ENCODE measurements at regions not wholly inside any gene's neighbourhood (a gene's known extent, or its start where the extent isn't known, plus 50 kb on each side); places are given as distances from the start of the nearest gene placed in this dataset.

- TF ChIP-seq CTCF (IDR thresholded peaks at IDR 0.05; ENCODE audit: low read length, missing control alignments), result no peak
- no peak for DNase-seq (ENCODE audit: low read depth)
- H3K4me3 ChIP-seq (replicated peaks; ENCODE audit: low read depth, low read length), result no peak overlapping the region
Observed at GRCh38 chr2:56030062-56030461, 106.5 kb upstream of the EFEMP1 start.

DNA sequence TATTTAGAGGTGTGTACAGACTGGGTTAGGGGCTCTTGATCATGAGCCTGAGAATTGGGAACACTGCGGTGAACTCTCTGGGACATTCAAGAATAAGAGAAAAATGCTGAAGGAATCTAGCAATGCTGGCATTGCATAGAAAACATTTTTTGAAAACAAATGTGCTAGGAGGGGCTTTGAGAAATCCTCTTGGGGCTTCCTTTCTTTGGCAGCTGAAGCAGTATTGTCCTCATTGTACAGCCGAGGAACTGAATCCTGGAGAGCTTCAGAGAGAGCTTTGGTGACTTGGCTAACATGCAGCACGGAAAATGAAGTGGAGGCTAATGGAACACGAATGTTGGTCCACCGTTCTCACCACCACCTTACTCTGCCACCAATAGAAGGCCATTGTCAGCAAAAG lies 107.3 kb upstream of the EFEMP1 start:
- TF ChIP-seq CTCF (IDR thresholded peaks at IDR 0.05; ENCODE audit: low read length, missing control alignments), result no peak
- H3K4me3 ChIP-seq (replicated peaks; ENCODE audit: low read depth, low read length), result no peak overlapping the region
- DNase-seq (ENCODE audit: low read depth), result no peak

DNA sequence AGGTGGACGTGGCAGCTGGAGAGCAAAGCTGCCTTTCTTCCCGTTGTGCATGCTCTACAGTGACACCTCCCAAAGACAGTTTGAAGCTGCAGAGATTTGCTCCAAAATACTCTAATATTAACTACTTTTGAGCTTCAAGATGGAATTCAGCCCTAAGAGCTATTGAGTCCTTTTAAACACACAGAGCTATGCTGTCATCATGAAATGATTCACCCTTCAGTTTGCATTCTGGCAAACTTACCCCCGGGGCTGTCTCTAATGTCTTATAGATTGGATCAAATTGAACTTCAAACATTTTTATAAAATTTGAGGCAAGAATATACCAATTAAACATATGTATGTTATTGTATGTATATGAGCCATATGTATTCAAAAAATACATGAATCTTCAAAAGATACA lies 110.7 kb upstream of the EFEMP1 start:
- no peak for DNase-seq (ENCODE audit: low read depth)
- no peak overlapping the region for H3K4me3 ChIP-seq (replicated peaks; ENCODE audit: low read depth, low read length)
- TF ChIP-seq CTCF (IDR thresholded peaks at IDR 0.05; ENCODE audit: low read length, missing control alignments), result no peak

GRCh38 chr2:56040189-56040588 lies 116.6 kb upstream of the EFEMP1 start:
- no peak for DNase-seq (ENCODE audit: low read depth)
- no peak for TF ChIP-seq CTCF (IDR thresholded peaks at IDR 0.05; ENCODE audit: low read length, missing control alignments)
- no peak overlapping the region for H3K4me3 ChIP-seq (replicated peaks; ENCODE audit: low read depth, low read length)

DNA sequence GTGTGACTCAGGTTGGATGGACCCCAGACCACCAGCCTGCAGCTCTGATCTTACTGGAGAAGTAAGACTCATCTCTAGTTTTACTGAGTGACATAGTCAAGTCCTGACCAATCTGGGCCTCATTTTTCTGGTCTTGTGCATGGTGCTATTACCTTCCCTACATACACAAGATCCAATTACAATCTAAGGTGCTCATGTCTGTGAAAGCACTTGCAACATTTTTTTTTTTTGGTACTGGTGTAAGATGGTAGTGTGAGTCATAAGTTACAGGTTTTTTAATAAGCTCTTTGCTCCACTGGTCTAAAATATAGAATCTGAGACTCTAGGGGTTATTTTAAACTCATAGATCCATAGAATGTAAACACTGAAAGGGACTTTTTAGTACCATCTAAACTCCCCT lies 117.3 kb upstream of the EFEMP1 start:
- H3K4me3 ChIP-seq (replicated peaks; ENCODE audit: low read depth, low read length), result no peak overlapping the region
- TF ChIP-seq CTCF (IDR thresholded peaks at IDR 0.05; ENCODE audit: low read length, missing control alignments), result no peak
- DNase-seq (ENCODE audit: low read depth), result no peak

- TF ChIP-seq CTCF (IDR thresholded peaks at IDR 0.05; ENCODE audit: low read length, missing control alignments), result no peak
- no peak for DNase-seq (ENCODE audit: low read depth)
Observed at GRCh38 chr2:56047136-56047535, 123.6 kb upstream of the EFEMP1 start.

GRCh38 chr2:56049233-56049845 lies 125.8 kb upstream of the EFEMP1 start:
- DNase-seq (ENCODE audit: low read depth), result no peak
- H3K4me3 ChIP-seq (replicated peaks; ENCODE audit: low read depth, low read length), result no peak overlapping the region
- TF ChIP-seq CTCF (IDR thresholded peaks at IDR 0.05; ENCODE audit: low read length, missing control alignments), result no peak

More at GRCh38 chr2:56047136-56047535, 123.6 kb upstream of the EFEMP1 start:
- H3K4me3 ChIP-seq (replicated peaks; ENCODE audit: low read depth, low read length), result no peak overlapping the region

Data from fibroblast of pulmonary artery (primary cell).